Effector memory CD4-positive, alpha-beta T cell (primary cell): ENCODE measurements at regions not wholly inside any gene's neighbourhood (a gene's known extent, or its start where the extent isn't known, plus 50 kb on each side); places are given as distances from the start of the nearest gene placed in this dataset.
"Not testable (repeated sequence)": the region's sequence is repeated elsewhere in the genome, so short reads cannot be mapped to it uniquely, and the experiment has no call there.

ENCODE experiments used
- DNase-seq, 3 donors: peaks; one replicate each; pipeline ENCODE4 v3.0.0-alpha.2; 2020
- H3K27ac ChIP-seq: 2 replicates; pipeline ENCODE4 v1.7.0; 2013; ENCODE audit warnings: mild to moderate bottlenecking, low read length, moderate library complexity; ENCODE audit not compliant: insufficient read depth, poor library complexity, severe bottlenecking
- H3K27me3 ChIP-seq: replicated peaks from 2 replicates; pipeline ENCODE4 v1.7.0; 2013; ENCODE audit warnings: mild to moderate bottlenecking, low read length; ENCODE audit not compliant: insufficient read depth, control insufficient read depth, poor library complexity, severe bottlenecking
- H3K36me3 ChIP-seq: 2 replicates; pipeline ENCODE4 v1.7.0; 2013; ENCODE audit warnings: mild to moderate bottlenecking, low read length, moderate library complexity; ENCODE audit not compliant: control insufficient read depth, insufficient read depth
- H3K4me1 ChIP-seq: 2 replicates; pipeline ENCODE4 v1.7.0; 2013; ENCODE audit warnings: low read length, mild to moderate bottlenecking; ENCODE audit not compliant: control insufficient read depth, insufficient read depth, poor library complexity, severe bottlenecking
- H3K4me3 ChIP-seq: 2 replicates; pipeline ENCODE4 v1.7.0; 2013; ENCODE audit warnings: low read length, low read depth, mild to moderate bottlenecking; ENCODE audit not compliant: insufficient read depth, poor library complexity, severe bottlenecking
- H3K9me3 ChIP-seq: 2 replicates; pipeline ENCODE4 v1.7.0; 2013; ENCODE audit warnings: mild to moderate bottlenecking, low read length, moderate library complexity; ENCODE audit not compliant: control insufficient read depth

- Histone ChIP-seq H3K27ac (no peak overlapping the region), H3K4me1 (no peaks in the 10 kb centered on the region), H3K9me3 (no peaks in the 10 kb centered on the region), H3K36me3 (no peaks in the 10 kb centered on the region), H3K27me3 (no peaks in the 10 kb centered on the region), H3K4me3 (no peak overlapping the region)
- no peak for DNase-seq
These were observed 119.3 kb upstream of the F13A1 start for GRCh38 chr6:6439778-6440177.

- H3K27ac ChIP-seq: no peak overlapping the region
- no peaks in the 10 kb centered on the region for H3K9me3 ChIP-seq
- no peak overlapping the region for H3K4me3 ChIP-seq
- no peaks in the 10 kb centered on the region for H3K4me1 ChIP-seq
- no peaks in the 10 kb centered on the region for H3K27me3 ChIP-seq
- DNase-seq: no peak
- H3K36me3 ChIP-seq: no peaks in the 10 kb centered on the region
These were observed 131.5 kb upstream of the F13A1 start for GRCh38 chr6:6452002-6452401.

GRCh38 chr6:6453186-6453585 is 132.7 kb upstream of the F13A1 start:
- no peaks in the 10 kb centered on the region for H3K4me1 ChIP-seq
- no peak for DNase-seq
- H3K27me3 ChIP-seq: no peaks in the 10 kb centered on the region
- no peaks in the 10 kb centered on the region for H3K9me3 ChIP-seq
- H3K4me3 ChIP-seq: no peak overlapping the region
- no peak overlapping the region for H3K27ac ChIP-seq
- no peaks in the 10 kb centered on the region for H3K36me3 ChIP-seq

GRCh38 chr6:6455272-6455671 is 133.2 kb upstream of the LY86 start:
- H3K27me3 ChIP-seq: no peaks in the 10 kb centered on the region
- H3K9me3 ChIP-seq: no peaks in the 10 kb centered on the region
- no peaks in the 10 kb centered on the region for H3K36me3 ChIP-seq
- no peak overlapping the region for H3K27ac ChIP-seq
- no peak overlapping the region for H3K4me3 ChIP-seq
- no peak for DNase-seq
- no peaks in the 10 kb centered on the region for H3K4me1 ChIP-seq

GRCh38 chr6:6458172-6458571 is 130.3 kb upstream of the LY86 start:
- no peaks in the 10 kb centered on the region for H3K36me3 ChIP-seq
- no peak for DNase-seq
- no peak overlapping the region for H3K4me3 ChIP-seq
- H3K27me3 ChIP-seq: no peaks in the 10 kb centered on the region
- no peak overlapping the region for H3K27ac ChIP-seq
- no peaks in the 10 kb centered on the region for H3K9me3 ChIP-seq
- H3K4me1 ChIP-seq: no peaks in the 10 kb centered on the region

GRCh38 chr6:6459963-6460362 is 128.6 kb upstream of the LY86 start:
- not testable (repeated sequence) for H3K36me3 ChIP-seq, DNase-seq, H3K9me3 ChIP-seq, H3K27ac ChIP-seq, H3K4me3 ChIP-seq, H3K27me3 ChIP-seq, H3K4me1 ChIP-seq

- Histone ChIP-seq H3K4me3 (no peak overlapping the region), H3K36me3 (no peaks in the 10 kb centered on the region), H3K4me1 (no peaks in the 10 kb centered on the region)
These were observed 128.1 kb upstream of the LY86 start for GRCh38 chr6:6460416-6460815.

GRCh38 chr6:6461138-6461537 is 127.4 kb upstream of the LY86 start:
- Histone ChIP-seq H3K9me3 (no peaks in the 10 kb centered on the region), H3K27ac (no peak overlapping the region), H3K4me3 (no peak overlapping the region), H3K36me3 (no peaks in the 10 kb centered on the region), H3K4me1 (no peaks in the 10 kb centered on the region), H3K27me3 (no peaks in the 10 kb centered on the region)
- no peak for DNase-seq

More at GRCh38 chr6:6460416-6460815, 128.1 kb upstream of the LY86 start:
- H3K9me3 ChIP-seq: no peaks in the 10 kb centered on the region
- no peak overlapping the region for H3K27ac ChIP-seq
- H3K27me3 ChIP-seq: no peaks in the 10 kb centered on the region
- DNase-seq: no peak

GRCh38 chr6:6466967-6467761 is 121.4 kb upstream of the LY86 start:
- Histone ChIP-seq H3K9me3 (no peaks in the 10 kb centered on the region), H3K27ac (no peak overlapping the region), H3K36me3 (no peaks in the 10 kb centered on the region), H3K4me1 (no peaks in the 10 kb centered on the region), H3K4me3 (no peak overlapping the region), H3K27me3 (no peaks in the 10 kb centered on the region)
- no peak for DNase-seq

- H3K27me3 ChIP-seq: no peaks in the 10 kb centered on the region
- no peak for DNase-seq
- H3K36me3 ChIP-seq: no peaks in the 10 kb centered on the region
- H3K4me1 ChIP-seq: no peaks in the 10 kb centered on the region
- H3K9me3 ChIP-seq: no peaks in the 10 kb centered on the region
- no peak overlapping the region for H3K4me3 ChIP-seq
- H3K27ac ChIP-seq: no peak overlapping the region
These were observed 119.4 kb upstream of the LY86 start for GRCh38 chr6:6469074-6469473.
